IPS-20b (cell line): ENCODE measurements at regions not wholly inside any gene's neighbourhood (a gene's known extent, or its start where the extent isn't known, plus 50 kb on each side); places are given as distances from the start of the nearest gene placed in this dataset.
"Not testable (repeated sequence)": the region's sequence is repeated elsewhere in the genome, so short reads cannot be mapped to it uniquely, and the experiment has no call there.

Experiments
- H3K27ac ChIP-seq: one replicate; pipeline ENCODE4 v1.5.1; 2013; ENCODE audit warnings: low read length
- H3K27me3 ChIP-seq: 2 replicates; pipeline ENCODE4 v1.6.1; 2013; ENCODE audit warnings: mild to moderate bottlenecking, low read length, inconsistent platforms; ENCODE audit not compliant: insufficient read depth
- H3K36me3 ChIP-seq: 2 replicates; pipeline ENCODE4 v1.6.1; 2013; ENCODE audit warnings: low read depth, mild to moderate bottlenecking, inconsistent platforms, low read length, moderate library complexity; ENCODE audit not compliant: insufficient read depth
- H3K4me1 ChIP-seq: 2 replicates; pipeline ENCODE4 v1.6.1; 2013; ENCODE audit warnings: mild to moderate bottlenecking, control low read depth, inconsistent platforms, low read length, moderate library complexity; ENCODE audit not compliant: insufficient read depth
- H3K4me3 ChIP-seq: 2 replicates; pipeline ENCODE4 v1.5.1; 2013; ENCODE audit warnings: mild to moderate bottlenecking, low read length, inconsistent platforms
- H3K9ac ChIP-seq: 2 replicates; pipeline ENCODE4 v1.6.1; 2013; ENCODE audit warnings: low read depth, mild to moderate bottlenecking, inconsistent platforms, low read length, moderate library complexity
- H3K9me3 ChIP-seq: 2 replicates; pipeline ENCODE4 v1.6.1; 2013; ENCODE audit warnings: mild to moderate bottlenecking, low read depth, low read length, inconsistent platforms; ENCODE audit not compliant: insufficient read depth

DNA sequence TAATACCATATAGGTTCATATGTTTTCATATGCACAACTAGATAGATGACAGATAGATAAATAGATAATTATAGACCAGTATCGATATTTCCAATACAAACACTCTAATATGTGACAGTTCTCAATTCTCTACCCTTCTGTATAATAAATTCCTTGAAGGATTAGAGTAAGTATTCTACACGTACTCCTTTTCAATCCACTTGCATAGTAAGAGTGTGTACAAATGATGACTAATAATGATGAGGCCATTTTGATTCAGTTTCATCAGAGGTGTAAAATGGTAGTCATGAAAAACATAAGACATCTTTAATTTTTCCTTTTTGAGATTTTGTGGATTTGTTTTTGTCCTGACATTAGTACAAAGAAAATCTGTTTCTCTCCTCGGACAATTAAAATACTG lies 188.3 kb upstream of the WSB1 start:
- H3K27ac ChIP-seq = no peak overlapping the region
- H3K9ac ChIP-seq = no peak overlapping the region
- H3K4me1 ChIP-seq = no peaks in the 10 kb centered on the region
- H3K36me3 ChIP-seq = no peaks in the 10 kb centered on the region
- no peak overlapping the region for H3K4me3 ChIP-seq
- no peaks in the 10 kb centered on the region for H3K27me3 ChIP-seq
- H3K9me3 ChIP-seq = peaks cover 52% of the 10 kb centered on the region

DNA sequence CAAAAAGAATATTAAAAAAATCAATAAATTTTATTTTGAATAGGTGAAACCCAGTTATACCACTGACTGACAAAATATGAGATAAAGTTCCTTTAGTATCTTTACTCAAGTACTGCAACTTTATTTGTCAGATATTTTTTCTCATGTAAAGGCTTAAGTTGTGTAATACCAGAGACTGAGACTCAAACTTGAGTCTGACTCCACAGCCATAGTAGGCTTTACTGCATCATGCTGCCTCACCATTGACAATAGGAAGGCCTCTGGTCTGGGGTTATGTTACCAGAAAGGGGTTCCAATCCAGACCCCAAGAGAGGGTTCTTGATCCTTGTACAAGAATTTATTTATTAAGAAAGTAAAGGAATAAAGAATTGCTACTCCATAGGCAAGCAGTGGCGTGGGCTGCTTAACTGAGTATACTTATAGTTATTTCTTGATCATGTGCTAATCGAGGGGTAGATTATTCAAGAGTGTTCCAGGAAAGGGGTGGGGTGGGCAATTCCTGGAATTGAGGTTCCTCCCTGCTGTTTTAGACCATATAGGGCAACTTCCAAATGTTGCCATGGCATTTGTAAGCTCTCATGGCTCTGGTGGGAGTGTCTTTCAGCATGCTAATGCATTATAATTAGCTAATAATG lies 187.4 kb upstream of the WSB1 start:
- H3K9me3 ChIP-seq = peaks cover 57% of the 10 kb centered on the region
- H3K4me1 ChIP-seq = no peaks in the 10 kb centered on the region
- H3K9ac ChIP-seq = no peak overlapping the region
- no peaks in the 10 kb centered on the region for H3K27me3 ChIP-seq
- no peak overlapping the region for H3K27ac ChIP-seq
- H3K4me3 ChIP-seq = no peak overlapping the region
- no peaks in the 10 kb centered on the region for H3K36me3 ChIP-seq

GRCh38 chr17:27106982-27107360 lies 186.9 kb upstream of the WSB1 start:
- Histone ChIP-seq H3K9me3 (peaks cover 62% of the 10 kb centered on the region), H3K4me3 (no peak overlapping the region), H3K4me1 (no peaks in the 10 kb centered on the region), H3K9ac (no peak overlapping the region), H3K36me3 (no peaks in the 10 kb centered on the region), H3K27ac (no peak overlapping the region), H3K27me3 (no peaks in the 10 kb centered on the region)

DNA sequence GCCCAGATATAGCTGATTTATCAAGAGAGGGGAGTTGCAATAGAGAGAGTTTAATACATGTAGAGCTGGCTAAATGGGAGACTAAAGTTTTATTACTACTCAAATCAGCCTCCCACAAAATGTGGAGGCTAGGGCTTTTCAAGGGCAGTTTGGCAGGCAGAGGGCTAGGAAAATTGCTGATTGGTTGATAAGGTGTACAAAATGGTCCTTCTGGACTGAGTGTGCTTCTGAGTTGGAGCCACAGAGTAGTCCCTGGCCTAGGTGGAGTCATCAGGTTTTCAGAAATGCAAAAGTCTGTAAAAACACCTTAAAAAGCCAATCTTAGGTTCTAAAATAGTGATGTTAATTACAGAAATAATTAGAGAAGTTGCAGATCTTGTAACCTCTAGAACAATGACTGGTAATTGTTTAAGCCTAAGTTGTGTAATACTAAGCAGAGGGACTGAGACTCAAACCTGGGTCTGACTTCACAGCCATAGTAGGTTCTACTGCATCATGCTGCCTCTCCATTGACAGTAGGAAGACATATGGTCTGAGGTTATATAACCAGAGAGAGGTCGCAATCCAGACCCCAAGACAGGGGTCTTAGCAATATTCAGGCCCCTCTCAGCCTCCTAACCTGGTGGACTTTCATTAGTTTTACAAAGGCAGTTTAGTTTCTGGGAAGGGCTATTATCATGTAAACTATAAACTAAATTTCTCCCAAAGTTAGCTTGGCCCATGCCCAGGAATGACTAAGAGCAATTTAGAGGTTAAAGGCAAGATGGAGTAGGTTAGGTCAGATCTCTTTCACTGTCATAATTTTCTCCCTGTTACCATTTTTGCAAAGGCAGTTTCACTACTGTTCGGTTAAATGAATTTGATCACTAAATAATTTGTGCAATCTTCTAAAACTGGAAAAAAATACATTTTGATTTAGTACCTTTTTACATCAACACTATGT lies 186.3 kb upstream of the WSB1 start:
- not testable (repeated sequence) for H3K9ac ChIP-seq, H3K4me3 ChIP-seq, H3K4me1 ChIP-seq, H3K27ac ChIP-seq, H3K36me3 ChIP-seq, H3K27me3 ChIP-seq
- peaks cover 64% of the 10 kb centered on the region for H3K9me3 ChIP-seq

DNA sequence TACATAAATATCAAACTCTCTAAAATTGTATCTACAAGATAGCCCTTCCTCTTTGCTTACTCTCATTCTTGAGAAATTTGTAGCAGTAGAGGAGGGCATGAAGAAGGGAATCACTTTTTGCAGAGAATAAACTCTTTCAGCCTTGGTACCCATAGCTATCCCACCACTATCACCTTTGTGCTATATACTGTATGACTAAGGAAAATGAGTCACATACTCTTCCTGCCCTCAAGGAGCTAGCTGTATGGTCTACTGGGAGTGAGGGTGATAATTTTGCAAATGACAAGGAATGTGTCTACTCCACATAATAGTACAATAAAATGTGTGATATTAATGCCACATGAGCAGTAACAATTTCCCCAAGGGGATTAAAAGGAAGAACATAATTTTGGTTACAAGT lies 184.6 kb upstream of the WSB1 start:
- Histone ChIP-seq H3K9me3 (peaks cover 72% of the 10 kb centered on the region), H3K27ac (no peak overlapping the region)

GRCh38 chr17:27153005-27153404 lies 140.9 kb upstream of the WSB1 start:
- Histone ChIP-seq H3K27me3 (no peaks in the 10 kb centered on the region), H3K36me3 (no peaks in the 10 kb centered on the region), H3K4me1 (no peaks in the 10 kb centered on the region), H3K9ac (no peak overlapping the region), H3K27ac (no peak overlapping the region), H3K4me3 (no peak overlapping the region), H3K9me3 (peaks cover 97% of the 10 kb centered on the region)

More for the DNA sequence above, 184.6 kb upstream of the WSB1 start:
- Histone ChIP-seq H3K27me3 (no peaks in the 10 kb centered on the region), H3K36me3 (no peaks in the 10 kb centered on the region), H3K4me3 (no peak overlapping the region), H3K9ac (no peak overlapping the region), H3K4me1 (no peaks in the 10 kb centered on the region)

DNA sequence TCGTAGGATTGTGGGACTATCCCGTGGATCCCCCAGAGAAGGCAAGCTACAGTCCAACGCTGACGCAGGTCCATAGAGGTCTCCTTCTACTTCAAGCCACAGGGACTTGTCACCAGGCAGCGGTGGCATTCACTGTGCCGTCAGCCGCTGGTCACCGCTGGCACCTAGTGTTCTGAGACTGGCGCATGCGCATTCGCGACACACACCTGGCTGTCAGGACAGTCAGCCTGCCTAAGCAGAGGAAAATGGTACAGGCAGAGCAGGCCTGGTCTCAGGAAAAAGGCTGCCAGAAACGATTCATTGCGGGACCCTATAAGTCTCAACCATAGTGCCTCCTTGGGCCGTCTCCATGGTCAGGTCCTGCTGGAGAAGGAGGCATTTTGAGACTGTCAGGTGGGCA lies 138.0 kb upstream of the WSB1 start:
- Histone ChIP-seq H3K9me3 (peaks cover 96% of the 10 kb centered on the region), H3K9ac (no peak overlapping the region), H3K4me3 (no peak overlapping the region), H3K36me3 (no peaks in the 10 kb centered on the region), H3K27ac (no peak overlapping the region), H3K4me1 (no peaks in the 10 kb centered on the region), H3K27me3 (no peaks in the 10 kb centered on the region)

DNA sequence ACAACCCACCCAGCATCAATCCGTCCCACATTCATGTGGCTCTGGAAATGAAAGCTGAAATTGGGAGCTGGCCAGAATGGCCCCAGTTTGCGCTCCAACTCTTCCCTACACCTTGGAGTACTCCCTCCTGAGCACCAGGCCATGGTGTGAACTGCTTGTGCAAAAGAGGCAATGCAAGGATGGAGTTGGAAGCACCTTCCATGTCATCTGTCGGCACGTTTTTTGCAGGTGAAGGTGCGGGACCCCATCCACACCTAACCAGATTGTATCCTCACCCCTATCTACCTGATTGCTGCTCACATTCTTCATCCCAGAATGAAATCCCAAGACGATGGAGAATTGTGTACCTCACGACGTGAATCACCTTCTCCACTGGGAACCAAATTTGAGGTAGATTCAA lies 136.6 kb upstream of the WSB1 start:
- no peaks in the 10 kb centered on the region for H3K27me3 ChIP-seq
- no peak overlapping the region for H3K9ac ChIP-seq
- peaks cover 81% of the 10 kb centered on the region for H3K9me3 ChIP-seq
- H3K36me3 ChIP-seq = no peaks in the 10 kb centered on the region
- H3K27ac ChIP-seq = no peak overlapping the region
- H3K4me1 ChIP-seq = no peaks in the 10 kb centered on the region
- H3K4me3 ChIP-seq = no peak overlapping the region

GRCh38 chr17:27157898-27158297 lies 136.0 kb upstream of the WSB1 start:
- Histone ChIP-seq H3K27me3 (no peaks in the 10 kb centered on the region), H3K9me3 (peaks cover 79% of the 10 kb centered on the region)

GRCh38 chr17:27158382-27158781 lies 135.5 kb upstream of the WSB1 start:
- Histone ChIP-seq H3K4me1 (no peaks in the 10 kb centered on the region), H3K36me3 (no peaks in the 10 kb centered on the region), H3K4me3 (no peak overlapping the region), H3K27ac (no peak overlapping the region), H3K9me3 (peaks cover 79% of the 10 kb centered on the region), H3K9ac (no peak overlapping the region), H3K27me3 (no peaks in the 10 kb centered on the region)

More at GRCh38 chr17:27157898-27158297, 136.0 kb upstream of the WSB1 start:
- Histone ChIP-seq H3K4me1 (no peaks in the 10 kb centered on the region), H3K4me3 (no peak overlapping the region), H3K36me3 (no peaks in the 10 kb centered on the region), H3K9ac (no peak overlapping the region), H3K27ac (no peak overlapping the region)

- Histone ChIP-seq H3K9ac (no peak overlapping the region), H3K27ac (no peak overlapping the region), H3K4me1 (no peaks in the 10 kb centered on the region), H3K27me3 (no peaks in the 10 kb centered on the region), H3K4me3 (no peak overlapping the region), H3K9me3 (peaks cover 64% of the 10 kb centered on the region), H3K36me3 (no peaks in the 10 kb centered on the region)
These were observed 113.6 kb upstream of the WSB1 start for GRCh38 chr17:27180322-27180721.

DNA sequence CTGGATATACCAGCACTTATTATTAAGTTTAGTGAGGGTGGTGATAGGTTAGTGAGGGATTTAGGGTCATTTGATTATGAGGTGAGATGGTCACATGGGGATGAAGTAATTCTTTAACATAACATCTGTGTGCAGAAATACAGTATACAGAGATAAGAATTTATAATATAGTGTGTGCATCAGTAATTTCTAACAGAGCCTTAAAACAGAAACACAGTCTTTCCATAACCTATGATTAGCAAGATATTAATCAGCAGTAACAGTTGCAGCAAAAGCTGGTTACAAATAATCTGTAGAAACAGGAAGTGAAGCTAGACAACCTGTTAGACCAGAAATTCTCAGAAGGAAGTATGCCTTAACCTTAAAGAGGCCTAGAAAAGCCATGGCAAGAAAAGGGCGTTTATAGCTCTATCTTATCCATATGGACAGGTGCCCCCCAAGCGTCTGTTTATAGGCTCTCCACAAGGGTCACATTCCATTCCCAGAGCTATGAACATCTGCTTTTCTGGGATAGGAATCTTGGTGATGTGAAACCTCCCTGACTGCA lies 112.5 kb upstream of the WSB1 start:
- not testable (repeated sequence) for H3K27me3 ChIP-seq, H3K27ac ChIP-seq, H3K4me3 ChIP-seq, H3K36me3 ChIP-seq, H3K4me1 ChIP-seq, H3K9ac ChIP-seq
- peaks cover 53% of the 10 kb centered on the region for H3K9me3 ChIP-seq
